HEK293T (cell line): ENCODE measurements at regions not wholly inside any gene's neighbourhood (a gene's known extent, or its start where the extent isn't known, plus 50 kb on each side); places are given as distances from the start of the nearest gene placed in this dataset.

Experiments
- ARNT ChIP-seq: fragments of 450-650 bp; IDR thresholded peaks from 2 replicates; pipeline ENCODE4 v1.6.1; 2017; ENCODE audit warnings: mild to moderate bottlenecking
- FOXK2 ChIP-seq: fragments of 450-650 bp; IDR thresholded peaks from 2 replicates; pipeline ENCODE4 v1.6.1; 2016; ENCODE audit warnings: mild to moderate bottlenecking
- PKNOX1 ChIP-seq: fragments of 450-650 bp; IDR thresholded peaks from 2 replicates; pipeline ENCODE4 v1.6.1; 2016
- SP1 ChIP-seq: fragments of 450-650 bp; IDR thresholded peaks from 2 replicates; pipeline ENCODE4 v1.6.1; 2017

GRCh38 chr16:51349626-51350025, 198.6 kb upstream of the SALL1 start:
- TF ChIP-seq SP1: no peak
- no peak for TF ChIP-seq ARNT
- no peak for TF ChIP-seq PKNOX1
- TF ChIP-seq FOXK2: no peak
